DMS153 treated with DMSO at 0.1 percent for 48 hours (cell line): ENCODE measurements at regions not wholly inside any gene's neighbourhood (a gene's known extent, or its start where the extent isn't known, plus 50 kb on each side); places are given as distances from the start of the nearest gene placed in this dataset.

ENCODE experiments used
- DNase-seq: peaks from one replicate; lab custom pipeline; 2025; ENCODE audit not compliant: unreplicated experiment; lab: John Stamatoyannopoulos, UW

GRCh38 chr11:69392104-69392653 is 89.3 kb upstream of the LINC01488 start:
- no peak for DNase-seq

- no peak for DNase-seq
These were observed 88.2 kb upstream of the LINC01488 start for GRCh38 chr11:69393178-69393832.

- DNase-seq, result no peak
These were observed 87.6 kb upstream of the LINC01488 start for GRCh38 chr11:69393865-69394233.

- no peak for DNase-seq
These were observed 87.1 kb upstream of the LINC01488 start for GRCh38 chr11:69394234-69394868.

GRCh38 chr11:69394869-69395246 is 86.6 kb upstream of the LINC01488 start:
- DNase-seq, result no peak

GRCh38 chr11:69395287-69395686 is 86.2 kb upstream of the LINC01488 start:
- no peak for DNase-seq

- no peak for DNase-seq
These were observed 85.2 kb upstream of the LINC01488 start for GRCh38 chr11:69396051-69396947.

- DNase-seq, result no peak
These were observed 84.5 kb upstream of the LINC01488 start for GRCh38 chr11:69396948-69397307.

GRCh38 chr11:69397732-69398131 is 83.7 kb upstream of the LINC01488 start:
- DNase-seq, result no peak

GRCh38 chr11:69398529-69399492 is 82.7 kb upstream of the LINC01488 start:
- no peak for DNase-seq

- DNase-seq, result no peak
These were observed 81.3 kb upstream of the LINC01488 start for GRCh38 chr11:69400140-69400539.

GRCh38 chr11:69400771-69401590 is 80.5 kb upstream of the LINC01488 start:
- DNase-seq, result no peak

GRCh38 chr11:69401715-69402114 is 79.7 kb upstream of the LINC01488 start:
- no peak for DNase-seq

GRCh38 chr11:69402251-69402887 is 79.1 kb upstream of the LINC01488 start:
- DNase-seq, result no peak

GRCh38 chr11:69403556-69404215 is 77.8 kb upstream of the LINC01488 start:
- no peak for DNase-seq

- no peak for DNase-seq
These were observed 75.4 kb upstream of the LINC01488 start for GRCh38 chr11:69406060-69406459.

GRCh38 chr11:69409812-69410645 is 71.4 kb upstream of the LINC01488 start:
- no peak for DNase-seq
